Esophagus muscularis mucosa (tissue), 3 donors: ENCODE measurements at regions not wholly inside any gene's neighbourhood (a gene's known extent, or its start where the extent isn't known, plus 50 kb on each side); places are given as distances from the start of the nearest gene placed in this dataset.

Experiments
- POLR2AphosphoS5 ChIP-seq, 2 donors: sonication (generic); formaldehyde crosslinking; IDR thresholded peaks; one replicate each; pipeline ENCODE4 v1.6.1; 2017; ENCODE audit warnings: antibody characterized with exemption in 2 of 2
- TF ChIP-seq, protein P1 (sequence below), 3 experiments: fragments of 200-600 bp in 2 of 3; fragments of 450-650 bp in 1 of 3; sonication (generic) in 2 of 3; IDR thresholded peaks; one replicate each; pipeline ENCODE4 v1.5.1; 2017 to 2019; ENCODE audit warnings: antibody characterized with exemption in 3 of 3, mild to moderate bottlenecking in 2 of 3, moderate library complexity in 1 of 3

DNA sequence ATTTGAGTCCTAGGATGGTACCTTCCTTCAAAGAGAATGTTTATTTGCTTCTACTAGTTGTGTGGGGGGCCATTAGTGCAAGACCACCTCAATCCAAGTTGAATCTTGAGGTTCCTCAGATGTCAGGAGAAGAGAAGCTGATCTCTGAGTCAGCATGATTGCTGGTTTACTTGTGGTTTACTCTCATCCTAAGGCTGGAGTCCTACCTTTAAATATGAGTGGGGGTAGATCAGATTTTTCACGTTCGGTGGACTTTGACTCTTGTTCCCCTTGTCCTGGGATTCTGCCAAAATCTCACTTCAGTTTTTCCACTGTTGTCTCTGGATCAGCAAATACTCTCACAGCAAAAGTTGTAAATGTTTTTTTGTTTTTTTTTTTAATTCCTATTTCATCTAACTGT is 84.6 kb upstream of the F13A1 start:
- TF ChIP-seq POLR2AphosphoS5 (IDR thresholded peaks at IDR 0.05) = no peak
- TF ChIP-seq, protein P1, sequence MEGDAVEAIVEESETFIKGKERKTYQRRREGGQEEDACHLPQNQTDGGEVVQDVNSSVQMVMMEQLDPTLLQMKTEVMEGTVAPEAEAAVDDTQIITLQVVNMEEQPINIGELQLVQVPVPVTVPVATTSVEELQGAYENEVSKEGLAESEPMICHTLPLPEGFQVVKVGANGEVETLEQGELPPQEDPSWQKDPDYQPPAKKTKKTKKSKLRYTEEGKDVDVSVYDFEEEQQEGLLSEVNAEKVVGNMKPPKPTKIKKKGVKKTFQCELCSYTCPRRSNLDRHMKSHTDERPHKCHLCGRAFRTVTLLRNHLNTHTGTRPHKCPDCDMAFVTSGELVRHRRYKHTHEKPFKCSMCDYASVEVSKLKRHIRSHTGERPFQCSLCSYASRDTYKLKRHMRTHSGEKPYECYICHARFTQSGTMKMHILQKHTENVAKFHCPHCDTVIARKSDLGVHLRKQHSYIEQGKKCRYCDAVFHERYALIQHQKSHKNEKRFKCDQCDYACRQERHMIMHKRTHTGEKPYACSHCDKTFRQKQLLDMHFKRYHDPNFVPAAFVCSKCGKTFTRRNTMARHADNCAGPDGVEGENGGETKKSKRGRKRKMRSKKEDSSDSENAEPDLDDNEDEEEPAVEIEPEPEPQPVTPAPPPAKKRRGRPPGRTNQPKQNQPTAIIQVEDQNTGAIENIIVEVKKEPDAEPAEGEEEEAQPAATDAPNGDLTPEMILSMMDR (IDR thresholded peaks at IDR 0.05) = no peak
